GM18868 (cell line): ENCODE measurements at regions not wholly inside any gene's neighbourhood (a gene's known extent, or its start where the extent isn't known, plus 50 kb on each side); places are given as distances from the start of the nearest gene placed in this dataset.

Experiments
- ATAC-seq: cut with Tn5 transposase; IDR thresholded peaks from one replicate; pipeline ENCODE4 v1.9.1; 2021; ENCODE audit warnings: mild to moderate bottlenecking, moderate library complexity; ENCODE audit not compliant: unreplicated experiment

GRCh38 chr1:8147956-8148355 lies 121.8 kb upstream of the ERRFI1 start:
- ATAC-seq, result no peak

GRCh38 chr1:8146257-8146855 lies 120.2 kb upstream of the ERRFI1 start:
- no peak for ATAC-seq

GRCh38 chr1:8145545-8146202 lies 119.6 kb upstream of the ERRFI1 start:
- ATAC-seq, result no peak

GRCh38 chr1:8144323-8144722 lies 118.2 kb upstream of the ERRFI1 start:
- ATAC-seq, result no peak

GRCh38 chr1:8142955-8143629 lies 117.0 kb upstream of the ERRFI1 start:
- no peak for ATAC-seq

GRCh38 chr1:8139941-8140340 lies 113.8 kb upstream of the ERRFI1 start:
- ATAC-seq, result no peak

GRCh38 chr1:8139383-8139782 lies 113.3 kb upstream of the ERRFI1 start:
- ATAC-seq, result no peak

- no peak for ATAC-seq
These were observed 112.6 kb upstream of the ERRFI1 start for GRCh38 chr1:8138673-8139072.

GRCh38 chr1:8137481-8138244 lies 111.6 kb upstream of the ERRFI1 start:
- ATAC-seq, result no peak

GRCh38 chr1:8136766-8137165 lies 110.7 kb upstream of the ERRFI1 start:
- ATAC-seq, result no peak

- no peak for ATAC-seq
These were observed 109.1 kb upstream of the ERRFI1 start for GRCh38 chr1:8135250-8135649.

GRCh38 chr1:8134546-8135235 lies 108.6 kb upstream of the ERRFI1 start:
- no peak for ATAC-seq

GRCh38 chr1:8133657-8134430 lies 107.7 kb upstream of the ERRFI1 start:
- no peak for ATAC-seq

- no peak for ATAC-seq
These were observed 107.1 kb upstream of the ERRFI1 start for GRCh38 chr1:8133190-8133589.

GRCh38 chr1:8127171-8127641 lies 101.1 kb upstream of the ERRFI1 start:
- ATAC-seq, result no peak

GRCh38 chr1:8122477-8123407 lies 96.6 kb upstream of the ERRFI1 start:
- ATAC-seq, result no peak

GRCh38 chr1:8122160-8122476 lies 96.0 kb upstream of the ERRFI1 start:
- ATAC-seq, result no peak

GRCh38 chr1:8121261-8122159 lies 95.4 kb upstream of the ERRFI1 start:
- ATAC-seq, result no peak
